Mesenteric fat pad (tissue), 1 donor: ENCODE measurements at regions not wholly inside any gene's neighbourhood (a gene's known extent, or its start where the extent isn't known, plus 50 kb on each side); places are given as distances from the start of the nearest gene placed in this dataset.

Experiments used
- DNase-seq: peaks from one replicate; pipeline ENCODE4 v3.0.0-alpha.2; 2020; ENCODE audit warnings: low spot score
- donor health status: DM: yes; HTN: yes; CAD: no.

DNA sequence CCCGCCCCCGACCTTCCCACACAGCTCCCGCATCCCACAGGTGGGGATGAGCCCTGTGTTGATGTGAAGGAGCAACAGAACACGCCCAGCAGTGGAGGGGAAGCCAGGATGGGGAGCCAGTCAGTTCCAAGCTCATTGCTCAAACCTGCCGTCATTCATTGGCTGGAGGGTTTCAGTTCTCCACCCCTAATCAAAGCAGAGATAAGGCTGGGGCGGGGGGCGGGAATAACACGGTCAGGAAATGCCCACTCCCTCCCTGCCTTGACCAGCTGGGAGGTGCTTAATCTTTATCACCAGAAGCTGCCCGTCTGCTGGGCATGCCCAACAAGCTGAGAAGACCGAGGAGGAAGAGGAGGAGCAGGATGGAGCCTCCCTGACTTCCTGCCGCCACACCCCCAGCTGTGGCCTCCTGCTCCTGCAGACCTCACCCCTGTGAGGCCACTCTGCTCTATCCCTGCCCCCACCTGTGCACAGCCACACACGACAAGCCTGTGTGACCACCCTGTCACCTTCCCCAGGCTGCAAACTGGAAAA is 265.1 kb downstream of the ZEB1 start:
- no peak for DNase-seq

DNA sequence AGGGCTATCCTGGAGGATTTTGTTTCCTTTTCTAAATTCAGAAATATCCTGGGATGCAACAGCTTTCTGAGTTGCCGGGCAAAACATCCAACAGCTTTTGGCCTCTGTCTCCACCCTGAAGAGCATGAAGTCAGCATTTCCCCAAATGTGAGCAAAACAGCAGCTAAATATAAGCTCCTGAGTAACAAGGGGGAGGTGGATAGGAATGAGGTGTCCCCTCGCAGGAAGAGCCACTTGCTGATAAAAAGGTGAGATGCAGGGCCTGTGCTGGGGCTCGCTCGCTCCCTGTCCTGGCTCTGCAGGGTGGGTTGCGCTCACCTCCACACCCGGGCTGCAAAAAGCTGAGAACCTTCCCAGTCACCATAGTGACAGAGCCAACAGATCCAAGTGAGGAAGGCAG is 264.3 kb downstream of the ZEB1 start:
- DNase-seq, result no peak

- no peak for DNase-seq
Measured at GRCh38 chr10:31582365-31583052, 263.5 kb downstream of the ZEB1 start.

DNA sequence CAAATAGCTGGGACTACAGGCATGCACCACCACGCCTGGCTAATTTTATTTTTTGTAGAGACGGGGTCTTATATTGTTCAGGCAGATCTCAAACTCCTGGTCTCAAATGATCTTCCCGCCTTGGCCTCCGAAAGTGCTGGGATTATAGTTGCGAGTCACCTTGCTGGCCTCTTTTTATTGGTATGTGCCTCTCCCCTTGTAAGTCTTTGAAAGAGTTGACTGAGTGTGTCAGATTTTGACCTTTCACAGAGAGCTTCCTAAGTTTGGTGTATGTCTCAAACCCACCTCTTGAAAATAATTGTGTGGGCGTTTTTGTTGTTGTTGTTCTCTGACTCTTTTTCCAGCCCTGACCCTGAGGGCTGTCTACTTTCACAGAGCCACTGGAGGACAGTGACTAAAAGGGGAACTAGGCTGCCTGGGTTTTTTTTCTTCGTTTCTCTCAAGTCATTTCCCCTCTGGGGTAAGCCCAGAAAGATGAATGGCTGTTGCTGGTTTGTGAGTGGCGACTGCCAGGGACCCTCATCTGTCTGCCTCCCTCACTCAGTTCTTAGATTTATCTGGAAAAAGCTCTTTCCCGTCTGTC is 262.8 kb downstream of the ZEB1 start:
- no peak for DNase-seq

- DNase-seq, result no peak
Measured at GRCh38 chr10:31580646-31581045, 261.6 kb downstream of the ZEB1 start.
